SK-N-SH treated with all-trans-retinoic acid at 6 μM for 48 hours (cell line): ENCODE measurements at regions not wholly inside any gene's neighbourhood (a gene's known extent, or its start where the extent isn't known, plus 50 kb on each side); places are given as distances from the start of the nearest gene placed in this dataset.

Experiments used
- ARNTL ChIP-seq: fragments of 450-650 bp; formaldehyde crosslinking; IDR thresholded peaks from 2 replicates; pipeline ENCODE4 v1.5.0; 2020; ENCODE audit warnings: low read depth, mild to moderate bottlenecking, moderate library complexity, borderline replicate concordance
- ZNF565 ChIP-seq: fragments of 450-650 bp; formaldehyde crosslinking; conservative IDR thresholded peaks from 2 replicates; pipeline ENCODE4 v1.5.0; 2020; ENCODE audit warnings: low read depth, mild to moderate bottlenecking, moderate library complexity

DNA sequence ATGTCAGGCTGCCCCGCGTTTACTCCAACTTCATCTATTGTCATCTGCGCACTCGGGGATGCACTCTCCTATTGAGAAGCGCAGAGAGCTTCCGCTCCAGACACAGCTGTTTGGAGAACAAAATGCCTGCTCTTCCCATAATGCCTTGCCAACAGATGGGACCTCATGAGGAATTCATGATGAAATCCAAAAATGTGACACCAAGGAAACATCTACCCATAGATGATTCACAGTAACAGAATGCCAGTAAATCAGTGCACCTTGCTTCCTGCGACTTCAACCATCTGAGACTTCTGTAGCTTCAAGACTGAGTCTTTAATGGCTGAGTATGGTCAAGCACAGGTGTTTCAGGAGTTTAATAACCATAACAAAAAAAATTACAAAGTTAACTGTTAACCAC lies 1144.9 kb upstream of the GOT2 start:
- TF ChIP-seq ARNTL (CRISPR knock-in tag), result no peak
- no peak for TF ChIP-seq ZNF565 (CRISPR knock-in tag)
